ENCODE measurements at regions not wholly inside any gene's neighbourhood (a gene's known extent, or its start where the extent isn't known, plus 50 kb on each side); places are given as distances from the start of the nearest gene placed in this dataset.
"Not testable (repeated sequence)": the region's sequence is repeated elsewhere in the genome, so short reads cannot be mapped to it uniquely, and the experiment has no call there.

DNA sequence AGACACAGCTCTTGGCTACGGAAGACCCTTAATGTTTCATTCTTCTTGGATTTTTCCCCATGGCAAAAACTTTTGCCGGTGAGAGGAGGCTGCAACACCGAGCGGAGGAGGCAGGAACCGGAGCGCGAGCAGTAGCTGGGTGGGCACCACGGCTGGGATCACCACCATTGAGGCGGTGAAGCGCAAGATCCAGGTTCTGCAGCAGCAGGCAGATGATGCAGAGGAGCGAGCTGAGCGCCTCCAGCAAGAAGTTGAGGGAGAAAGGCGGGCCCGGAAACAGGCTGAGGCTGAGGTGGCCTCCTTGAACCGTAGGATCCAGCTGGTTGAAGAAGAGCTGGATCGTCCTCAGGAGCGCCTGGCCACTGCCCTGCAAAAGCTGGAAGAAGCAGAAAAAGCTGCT, 108.2 kb upstream of the TOX3 start:
- TF ChIP-seq EZH2 (IDR thresholded peaks at IDR 0.05; ENCODE audit: insufficient read depth, low read length): not testable (repeated sequence)
- TF ChIP-seq, protein P1, sequence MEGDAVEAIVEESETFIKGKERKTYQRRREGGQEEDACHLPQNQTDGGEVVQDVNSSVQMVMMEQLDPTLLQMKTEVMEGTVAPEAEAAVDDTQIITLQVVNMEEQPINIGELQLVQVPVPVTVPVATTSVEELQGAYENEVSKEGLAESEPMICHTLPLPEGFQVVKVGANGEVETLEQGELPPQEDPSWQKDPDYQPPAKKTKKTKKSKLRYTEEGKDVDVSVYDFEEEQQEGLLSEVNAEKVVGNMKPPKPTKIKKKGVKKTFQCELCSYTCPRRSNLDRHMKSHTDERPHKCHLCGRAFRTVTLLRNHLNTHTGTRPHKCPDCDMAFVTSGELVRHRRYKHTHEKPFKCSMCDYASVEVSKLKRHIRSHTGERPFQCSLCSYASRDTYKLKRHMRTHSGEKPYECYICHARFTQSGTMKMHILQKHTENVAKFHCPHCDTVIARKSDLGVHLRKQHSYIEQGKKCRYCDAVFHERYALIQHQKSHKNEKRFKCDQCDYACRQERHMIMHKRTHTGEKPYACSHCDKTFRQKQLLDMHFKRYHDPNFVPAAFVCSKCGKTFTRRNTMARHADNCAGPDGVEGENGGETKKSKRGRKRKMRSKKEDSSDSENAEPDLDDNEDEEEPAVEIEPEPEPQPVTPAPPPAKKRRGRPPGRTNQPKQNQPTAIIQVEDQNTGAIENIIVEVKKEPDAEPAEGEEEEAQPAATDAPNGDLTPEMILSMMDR (IDR thresholded peaks at IDR 0.05; ENCODE audit: insufficient read depth, low read depth, low read length): not testable (repeated sequence)

Measured in astrocyte (in vitro differentiated cells and primary cell).